Ammon's horn (tissue), 1 donor: ENCODE measurements at regions not wholly inside any gene's neighbourhood (a gene's known extent, or its start where the extent isn't known, plus 50 kb on each side); places are given as distances from the start of the nearest gene placed in this dataset.
"Not testable (repeated sequence)": the region's sequence is repeated elsewhere in the genome, so short reads cannot be mapped to it uniquely, and the experiment has no call there.

Source experiments
- DNase-seq: peaks from one replicate; pipeline ENCODE4 v3.0.0-alpha.2; 2016; ENCODE audit warnings: low spot score

- no peak for DNase-seq
Measured at GRCh38 chr9:115543511-115543910, 425.6 kb upstream of the TNC start.

GRCh38 chr9:115548609-115549260, 430.8 kb upstream of the TNC start:
- DNase-seq = no peak

- peak; percentile 41 for DNase-seq
Measured at GRCh38 chr9:115551396-115551795, 433.4 kb upstream of the TNC start.

GRCh38 chr9:115553060-115553773, 435.3 kb upstream of the TNC start:
- DNase-seq = no peak

GRCh38 chr9:115556432-115556831, 438.5 kb upstream of the TNC start:
- no peak for DNase-seq

GRCh38 chr9:115575147-115575546, 457.2 kb upstream of the TNC start:
- no peak for DNase-seq

- DNase-seq = not testable (repeated sequence)
Measured at GRCh38 chr9:115585458-115585857, 467.5 kb upstream of the TNC start.

- DNase-seq = no peak
Measured at GRCh38 chr9:115587310-115587709, 469.4 kb upstream of the TNC start.

- no peak for DNase-seq
Measured at GRCh38 chr9:115590011-115590410, 472.1 kb upstream of the TNC start.

- peak; percentile 75 for DNase-seq
Measured at GRCh38 chr9:115591584-115591984, 473.6 kb upstream of the TNC start.

- DNase-seq = peak; percentile 50
Measured at GRCh38 chr9:115593587-115594091, 475.7 kb upstream of the TNC start.

GRCh38 chr9:115594557-115594956, 476.6 kb upstream of the TNC start:
- DNase-seq = no peak

GRCh38 chr9:115596021-115596745, 478.2 kb upstream of the TNC start:
- DNase-seq = no peak

- DNase-seq = no peak
Measured at GRCh38 chr9:115596746-115597080, 478.8 kb upstream of the TNC start.

- no peak for DNase-seq
Measured at GRCh38 chr9:115597330-115597895, 479.5 kb upstream of the TNC start.

GRCh38 chr9:115598751-115599150, 480.8 kb upstream of the TNC start:
- no peak for DNase-seq

GRCh38 chr9:115599898-115600297, 481.9 kb upstream of the TNC start:
- DNase-seq = no peak

GRCh38 chr9:115601434-115601833, 483.5 kb upstream of the TNC start:
- no peak for DNase-seq

GRCh38 chr9:115604831-115605483, 487.0 kb upstream of the TNC start:
- DNase-seq = no peak

GRCh38 chr9:115606838-115607237, 488.9 kb upstream of the TNC start:
- no peak for DNase-seq

GRCh38 chr9:115614326-115614999, 496.5 kb upstream of the TNC start:
- DNase-seq = no peak

GRCh38 chr9:115615000-115615401, 497.0 kb upstream of the TNC start:
- no peak for DNase-seq
